HG03571 (cell line): ENCODE measurements at regions not wholly inside any gene's neighbourhood (a gene's known extent, or its start where the extent isn't known, plus 50 kb on each side); places are given as distances from the start of the nearest gene placed in this dataset.

Experiments
- ATAC-seq: cut with Tn5 transposase; IDR thresholded peaks from one replicate; pipeline ENCODE4 v1.9.1; 2021; ENCODE audit not compliant: unreplicated experiment

DNA sequence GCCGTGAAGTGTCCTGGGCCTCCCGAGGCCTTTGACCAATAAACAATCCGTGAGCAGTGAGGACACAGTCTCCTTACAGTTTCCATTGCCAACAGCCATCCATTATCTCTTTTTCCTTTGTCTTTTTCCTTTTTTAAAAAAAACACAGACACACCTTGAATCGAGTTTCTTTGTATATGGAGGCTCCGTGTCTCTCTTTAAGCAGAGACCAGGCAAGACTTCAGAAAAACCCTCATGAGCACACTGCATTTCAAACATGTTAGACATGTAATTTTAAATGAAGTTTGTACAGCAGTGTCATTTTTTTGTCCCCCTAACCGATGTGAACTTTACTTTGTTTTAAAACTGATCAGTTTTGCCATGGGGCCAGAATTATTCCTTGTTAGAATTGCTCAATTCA is 111.1 kb downstream of the SPTSSA start:
- no peak for ATAC-seq

DNA sequence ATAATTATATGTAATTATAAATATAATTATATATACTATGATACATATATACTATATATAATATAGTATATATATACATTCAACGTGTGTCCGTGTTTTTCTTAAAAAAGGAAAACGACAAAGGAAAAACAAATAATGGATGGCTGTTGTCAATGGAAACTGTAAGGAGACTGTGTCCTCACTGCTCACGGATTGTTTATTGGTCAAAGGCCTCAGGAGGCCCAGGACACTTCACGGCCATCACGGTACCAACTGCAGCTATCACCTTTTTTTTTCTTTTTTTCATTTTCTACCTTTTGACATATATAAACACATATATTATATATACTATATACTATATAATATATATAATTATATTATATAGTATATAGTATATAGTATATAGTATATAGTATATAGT is 113.4 kb downstream of the SPTSSA start:
- no peak for ATAC-seq

DNA sequence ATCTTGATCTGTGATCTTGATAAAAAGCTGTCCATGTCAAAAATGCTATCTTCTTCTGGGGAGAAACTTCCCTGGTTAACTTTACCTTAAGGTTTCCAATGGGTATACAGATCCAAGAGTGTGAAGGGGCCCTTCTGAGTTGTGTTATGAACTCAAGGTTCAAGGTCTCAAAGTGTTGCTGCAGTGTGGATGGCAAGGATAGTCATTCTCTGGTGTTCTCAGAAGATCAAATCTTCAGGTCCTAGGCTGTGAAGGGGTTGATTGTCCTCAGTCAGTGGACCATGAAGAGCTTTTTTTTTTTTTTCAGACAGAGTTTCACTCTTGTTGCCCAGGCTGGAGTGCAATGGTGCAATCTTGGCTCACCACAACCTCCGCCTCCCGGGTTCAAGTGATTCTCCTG is 114.4 kb downstream of the SPTSSA start:
- no peak for ATAC-seq

DNA sequence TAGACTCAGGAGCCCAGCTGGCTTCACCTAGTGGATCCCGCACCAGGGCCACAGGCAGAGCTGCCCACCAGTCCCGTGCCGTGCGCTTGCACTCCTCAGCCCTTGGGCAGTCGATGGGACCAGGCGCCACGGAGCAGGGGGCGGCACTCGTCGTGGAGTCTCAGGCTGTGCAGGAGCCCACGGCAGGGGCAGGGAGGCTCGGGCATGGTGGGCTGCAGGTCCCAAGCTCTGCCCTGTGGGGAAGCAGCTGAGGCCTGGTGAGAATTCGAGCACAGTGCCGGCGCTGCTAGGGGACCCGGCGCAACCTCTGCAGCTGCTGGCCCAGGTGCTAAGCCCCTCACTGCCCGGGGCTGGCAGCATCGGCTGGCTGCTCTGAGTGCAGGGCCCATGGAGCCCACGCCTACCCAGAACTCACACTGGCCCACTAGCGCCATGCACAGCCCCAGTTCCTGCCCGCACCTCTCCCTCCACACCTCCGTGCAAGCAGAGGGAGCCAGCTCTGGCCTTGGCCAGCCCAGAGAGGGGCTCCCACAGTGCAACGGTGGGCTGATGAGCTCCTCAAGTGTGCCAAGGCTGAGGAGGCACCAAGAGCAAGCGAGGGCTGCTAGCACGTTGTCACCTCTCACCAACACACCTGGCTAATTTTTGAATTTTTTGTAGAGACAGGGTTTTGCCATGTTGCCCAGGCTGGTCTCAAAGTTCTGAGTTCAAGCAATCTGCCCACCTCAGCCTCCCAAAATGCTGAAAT is 116.1 kb downstream of the SPTSSA start:
- no peak for ATAC-seq

DNA sequence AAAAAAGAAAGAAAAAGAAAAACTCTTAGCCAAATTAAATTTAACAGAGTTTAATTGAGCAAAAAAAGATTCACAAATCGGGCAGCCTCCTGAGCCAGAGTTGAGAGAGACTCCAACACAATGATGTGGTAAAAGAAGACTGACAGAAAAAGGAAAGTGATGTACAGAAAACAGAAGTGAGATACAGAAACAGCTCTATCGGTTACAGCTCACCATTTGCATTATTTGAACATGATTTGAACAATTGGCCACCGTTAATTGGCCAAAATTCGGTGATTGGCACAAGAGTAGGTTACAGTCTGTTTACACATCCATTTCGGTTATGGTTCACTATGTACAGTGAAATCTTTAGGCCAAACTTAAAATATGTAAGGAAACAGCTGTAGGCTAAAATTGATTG is 117.7 kb downstream of the SPTSSA start:
- ATAC-seq: no peak

DNA sequence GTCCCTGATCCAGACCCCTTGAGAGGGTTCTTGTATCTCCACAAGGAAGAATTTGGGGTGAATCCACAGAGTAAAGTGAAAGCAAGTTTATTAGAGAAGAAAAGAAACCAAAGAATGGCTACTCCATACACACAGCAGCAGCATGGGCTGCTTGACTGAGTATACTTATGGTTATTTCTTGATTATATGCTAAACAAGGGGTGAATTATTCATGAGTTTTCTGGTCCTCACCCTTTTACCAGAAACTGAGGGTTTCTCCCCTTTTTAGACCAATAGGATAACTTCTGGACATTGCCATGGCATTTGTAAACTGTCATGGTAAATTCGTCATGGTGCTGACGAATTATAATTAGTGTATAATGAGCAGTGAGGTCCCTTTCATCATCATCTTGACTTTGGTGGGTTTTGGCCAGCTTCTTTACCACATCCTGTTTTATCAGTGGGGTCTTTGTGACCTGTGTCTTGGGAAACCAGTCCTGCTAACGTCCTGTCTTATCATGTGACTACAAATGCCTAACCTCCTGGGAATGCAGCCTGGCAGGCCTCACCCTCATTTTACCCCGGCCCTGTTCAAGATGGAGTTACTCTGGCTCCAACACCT is 121.9 kb downstream of the SPTSSA start:
- no peak for ATAC-seq

DNA sequence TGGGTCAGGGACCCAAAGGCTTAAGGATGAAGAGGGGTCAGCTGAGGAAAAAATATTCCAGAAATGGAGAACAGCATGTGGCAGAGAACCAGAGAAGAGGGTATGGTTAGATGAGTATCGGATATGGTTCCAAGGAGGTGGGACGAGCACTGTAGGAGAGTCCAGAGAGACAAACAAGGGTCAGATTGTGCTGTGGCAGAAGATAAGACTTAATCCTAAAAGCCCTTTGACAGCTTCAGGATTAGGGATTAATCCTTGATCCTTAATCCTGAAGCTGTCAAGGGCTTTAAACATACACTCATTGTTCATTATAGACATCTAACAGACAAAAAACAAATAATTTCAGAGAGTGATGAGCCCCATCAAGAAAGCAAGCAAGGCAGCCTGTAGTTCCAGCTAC is 124.0 kb downstream of the SPTSSA start:
- no peak for ATAC-seq

DNA sequence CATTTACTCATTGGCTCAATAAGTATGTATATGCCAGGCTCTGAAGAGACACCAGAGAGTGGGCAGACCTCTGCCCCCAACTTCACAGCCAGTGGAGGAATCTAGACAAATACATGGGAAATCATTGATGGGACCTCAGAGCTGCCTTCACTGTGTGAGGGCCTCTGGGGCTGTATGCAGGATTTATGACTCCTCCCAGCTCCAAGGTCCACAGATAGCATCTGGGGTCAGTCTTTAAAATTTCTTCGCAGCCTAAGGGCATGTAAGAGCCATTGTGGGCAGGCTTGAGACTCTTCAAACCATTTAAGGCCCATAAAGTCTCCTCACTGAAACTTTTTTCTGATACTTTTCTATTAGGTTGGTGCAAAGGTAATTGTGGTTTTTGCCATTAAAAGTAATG is 125.5 kb downstream of the SPTSSA start:
- ATAC-seq: no peak

DNA sequence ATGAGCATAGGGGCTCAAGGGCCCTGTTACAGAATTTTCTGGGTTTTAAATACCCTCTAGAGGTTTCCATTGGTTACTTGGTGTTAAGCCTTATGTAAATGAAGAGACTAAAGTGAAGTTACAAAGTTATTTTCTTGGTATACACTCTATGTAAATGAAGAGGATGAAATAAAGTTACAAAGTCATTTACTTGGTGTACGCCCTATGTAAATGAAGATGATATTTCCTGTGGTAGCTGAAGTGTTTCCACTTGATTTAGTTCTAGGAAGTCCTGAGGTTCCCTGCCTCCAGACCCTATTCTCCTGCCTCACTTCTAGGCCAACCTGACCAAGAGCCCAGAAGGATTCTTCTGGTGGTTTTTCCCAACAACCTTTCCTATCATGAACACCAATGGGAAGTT is 126.1 kb downstream of the SPTSSA start:
- no peak for ATAC-seq

DNA sequence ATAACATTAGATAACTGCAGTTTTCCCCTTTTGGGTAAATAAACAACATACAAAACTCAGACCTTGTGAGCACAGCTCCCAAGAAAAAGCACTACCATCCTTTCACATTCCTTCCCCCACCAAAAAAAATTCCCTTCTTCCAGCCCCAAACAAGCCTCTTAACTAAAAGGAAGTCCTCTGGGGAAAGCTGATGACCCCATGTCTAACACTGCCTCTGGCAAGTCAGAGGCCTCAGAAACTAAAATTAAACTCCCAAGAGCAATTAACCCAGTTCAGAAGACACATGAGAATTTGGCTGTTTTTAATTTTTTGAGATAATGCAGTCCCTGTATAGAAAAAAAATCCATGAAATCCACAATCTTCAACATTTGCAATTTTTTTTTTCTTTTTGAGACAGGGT is 127.7 kb downstream of the SPTSSA start:
- ATAC-seq: no peak

DNA sequence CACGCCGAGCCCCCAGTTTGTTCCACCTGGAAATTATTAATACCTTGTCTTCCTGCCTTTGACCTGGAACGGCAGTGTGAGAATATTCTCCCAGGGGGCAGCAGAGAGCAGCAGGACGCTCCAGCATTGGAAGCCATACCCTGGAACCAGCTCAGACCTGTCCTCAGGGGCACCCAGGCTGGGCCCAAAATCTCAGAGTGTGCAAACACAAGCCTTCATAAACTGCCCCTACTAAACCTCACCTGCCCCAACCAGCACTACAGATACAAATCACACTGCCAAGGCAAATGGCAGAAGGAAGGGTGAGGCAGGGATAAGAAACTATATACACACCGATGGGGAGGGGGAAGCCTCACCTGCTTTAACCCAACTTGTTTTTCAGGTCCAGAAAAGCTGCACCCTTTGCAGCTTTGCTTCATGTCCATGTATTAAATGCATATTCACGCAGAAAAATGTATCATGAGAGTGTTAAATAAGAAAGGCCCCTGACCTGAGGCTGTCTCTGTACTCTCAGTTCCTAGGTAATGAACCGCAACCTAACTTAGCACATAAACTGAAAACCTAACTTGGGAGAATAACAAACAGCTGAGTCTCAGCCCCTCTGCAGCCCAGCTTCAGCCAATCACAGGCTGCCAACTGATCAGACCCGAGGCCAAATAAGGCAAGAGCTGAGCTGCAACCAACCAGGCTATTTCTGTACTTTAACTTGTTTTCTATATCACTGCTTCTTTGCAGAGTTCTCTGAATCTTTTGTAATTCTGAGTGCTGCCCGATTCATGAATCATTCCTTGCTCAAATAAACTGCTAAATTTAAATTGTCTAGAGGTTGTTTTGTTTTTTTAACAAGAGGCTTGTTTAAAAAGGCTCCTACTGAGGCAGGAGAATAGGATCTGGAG is 130.1 kb downstream of the SPTSSA start:
- ATAC-seq: peak; percentile 84

DNA sequence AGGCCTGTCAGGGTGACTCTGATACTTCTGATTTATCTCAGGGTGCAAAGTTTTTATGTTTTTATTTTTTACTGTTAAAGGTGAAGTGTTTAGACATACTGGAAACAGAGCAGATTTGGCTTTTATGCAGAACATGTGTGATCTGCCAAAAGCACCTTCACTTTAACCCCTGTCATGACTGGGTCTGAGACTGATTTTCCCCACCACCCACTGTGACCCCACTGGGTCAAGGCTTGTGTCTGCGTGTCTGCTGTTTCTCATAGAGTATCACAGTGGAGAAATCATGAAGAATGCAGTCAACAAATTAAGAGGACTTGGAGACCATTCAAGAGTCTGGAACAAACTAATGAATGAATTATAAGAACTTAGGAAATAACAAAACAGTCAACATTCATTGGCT is 131.2 kb downstream of the SPTSSA start:
- ATAC-seq: no peak

DNA sequence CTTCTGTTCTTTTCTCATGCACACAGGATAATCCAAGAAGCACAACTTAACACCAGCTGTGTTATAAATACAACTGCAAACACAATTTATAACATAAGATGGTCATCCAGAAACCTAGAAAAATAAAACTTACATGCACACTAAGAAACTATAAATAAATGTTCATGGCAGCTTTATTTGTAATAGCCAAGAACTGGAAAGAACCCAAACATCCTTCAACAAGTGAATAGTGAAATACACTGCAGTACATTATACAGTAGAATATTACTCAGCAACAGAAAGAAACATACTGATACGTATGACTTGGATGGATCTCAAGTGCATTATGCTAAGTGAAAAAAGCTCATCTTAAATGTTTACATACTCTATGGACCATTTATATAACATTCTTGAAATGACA is 132.7 kb downstream of the SPTSSA start:
- ATAC-seq: no peak

DNA sequence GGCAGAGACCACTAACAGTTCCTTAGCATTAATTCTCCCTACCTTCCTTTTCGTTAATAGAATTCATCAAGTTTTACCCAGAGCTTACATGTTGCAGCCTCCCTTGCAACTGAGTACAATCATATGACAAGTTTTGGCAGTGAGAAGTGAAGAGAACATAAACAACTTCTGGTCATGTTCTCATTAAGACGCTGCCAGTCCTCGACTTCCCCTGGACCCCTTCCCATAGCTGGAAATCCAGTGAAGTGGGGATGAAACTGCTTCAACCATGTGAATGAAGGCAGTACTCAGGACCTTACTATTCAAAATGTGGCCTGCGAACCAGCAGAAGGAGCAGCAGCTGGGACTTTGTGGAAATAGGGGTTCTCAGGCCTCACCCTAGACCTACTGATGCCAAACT is 133.9 kb downstream of the SPTSSA start:
- ATAC-seq: no peak

DNA sequence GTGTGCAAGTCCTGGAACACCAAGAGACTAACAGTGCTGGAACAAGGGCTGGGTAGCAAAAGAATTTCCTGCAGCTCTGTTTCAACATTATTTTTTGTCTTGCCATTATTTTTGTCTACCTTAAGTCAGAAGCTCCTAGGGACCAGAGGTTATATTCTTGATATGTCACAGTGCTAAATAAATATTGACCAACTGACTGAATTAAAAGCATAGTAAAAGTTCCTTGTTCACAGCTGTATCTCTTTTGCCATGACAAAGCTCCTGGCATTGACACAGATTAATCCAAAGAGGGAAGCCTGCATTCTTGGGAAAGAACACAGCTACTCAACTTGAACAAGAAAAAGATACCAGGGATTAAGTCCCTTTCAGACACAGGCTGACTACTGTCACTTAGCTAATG is 136.5 kb downstream of the SPTSSA start:
- ATAC-seq: no peak

DNA sequence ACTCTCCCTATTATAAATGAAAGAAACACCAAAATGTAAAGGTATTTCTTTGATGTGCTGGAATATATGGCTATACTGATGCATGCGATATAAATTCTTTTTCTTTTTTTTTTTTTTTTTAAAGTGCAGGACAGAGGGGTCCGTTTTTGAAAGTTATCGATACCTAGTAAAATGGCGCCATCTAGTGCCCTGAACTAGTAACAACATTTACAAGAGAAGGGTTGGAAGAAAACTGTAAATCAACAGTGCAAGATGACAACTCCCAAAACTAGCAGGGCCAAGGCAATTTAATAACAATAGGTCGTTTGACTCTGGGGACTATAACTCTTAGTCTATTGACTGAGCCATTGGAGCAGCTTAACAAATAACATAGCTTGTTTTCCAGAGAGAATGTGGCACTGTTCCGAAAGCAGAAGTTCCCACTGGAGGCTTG is 137.7 kb downstream of the SPTSSA start:
- ATAC-seq: no peak

DNA sequence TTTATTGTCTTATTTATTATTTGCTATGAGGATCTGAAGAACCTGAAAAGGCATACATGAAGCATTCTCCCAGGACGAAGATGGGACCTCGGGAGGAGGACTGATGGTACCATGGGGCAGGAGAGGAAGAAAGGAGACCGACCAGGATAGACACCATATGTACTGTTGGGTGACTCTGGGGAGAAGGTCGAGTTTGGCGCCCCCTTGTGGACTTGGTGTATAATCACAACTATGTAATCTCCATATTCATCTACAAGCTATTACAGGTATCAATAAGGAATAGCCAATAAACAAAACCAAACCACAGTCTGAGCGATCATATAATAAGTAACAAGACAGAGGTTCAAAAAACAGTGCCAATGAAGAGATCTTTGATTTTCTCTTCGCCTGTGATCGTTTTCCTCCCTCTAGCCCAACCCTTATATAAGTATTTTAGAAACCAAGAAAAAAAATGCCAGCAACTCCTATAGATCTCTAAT is 139.1 kb downstream of the SPTSSA start:
- ATAC-seq: peak; percentile 58

DNA sequence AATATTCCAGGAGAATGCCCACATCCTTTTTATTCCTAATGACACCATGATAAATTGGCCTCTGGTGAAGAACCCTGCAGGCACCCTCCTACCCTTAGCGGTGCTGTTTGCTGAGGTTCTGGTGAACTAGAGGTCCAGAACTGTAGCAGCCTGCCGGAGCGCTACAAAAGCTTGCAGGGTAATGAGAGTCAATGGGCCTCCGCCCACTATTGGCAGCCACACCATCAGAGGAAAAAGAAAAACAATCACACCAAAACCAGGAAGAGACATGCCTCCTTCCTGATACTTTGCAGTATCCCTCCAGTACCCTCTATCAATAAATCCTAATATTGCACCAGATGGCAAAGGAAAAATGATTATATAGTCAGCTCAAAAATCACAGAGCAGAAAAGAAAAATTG is 142.9 kb downstream of the SPTSSA start:
- ATAC-seq: no peak

DNA sequence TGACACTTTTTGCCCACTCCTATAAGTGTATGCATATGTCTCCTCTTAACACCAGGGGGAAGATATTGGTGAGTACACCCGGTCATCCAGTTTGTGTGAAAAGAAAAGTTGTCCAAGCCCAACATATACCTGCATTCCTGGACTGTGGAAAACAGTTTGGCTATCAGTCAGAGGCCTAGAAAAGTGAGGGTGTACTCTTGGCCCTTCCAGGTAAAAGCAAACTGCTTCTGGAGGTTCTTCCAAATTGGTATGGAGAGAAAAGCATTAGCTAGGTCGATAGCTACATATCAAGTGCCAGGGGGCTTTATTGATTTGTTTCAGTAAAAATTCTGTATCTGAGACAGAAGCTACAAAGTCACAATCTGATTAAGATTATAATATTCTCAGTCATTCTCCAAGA is 144.0 kb downstream of the SPTSSA start:
- no peak for ATAC-seq

DNA sequence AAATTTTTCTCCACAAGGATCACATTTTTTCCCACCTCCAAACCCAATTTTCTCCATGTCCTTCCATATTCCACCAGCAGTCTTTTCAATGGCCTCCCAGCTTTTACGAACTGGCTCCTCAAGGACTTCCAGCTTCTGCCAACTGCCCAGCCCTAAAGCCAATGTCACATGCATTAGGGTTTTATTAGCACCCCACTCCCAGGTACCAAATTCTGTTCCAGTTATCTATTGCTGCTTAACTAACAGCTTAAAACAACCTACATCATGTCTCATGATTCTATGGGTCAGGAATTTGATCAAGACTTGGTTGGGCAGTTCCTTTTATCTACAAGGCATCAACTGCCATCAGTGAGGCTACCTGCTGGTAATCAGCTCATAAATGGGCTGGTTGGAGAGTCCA is 151.3 kb downstream of the SPTSSA start:
- no peak for ATAC-seq

DNA sequence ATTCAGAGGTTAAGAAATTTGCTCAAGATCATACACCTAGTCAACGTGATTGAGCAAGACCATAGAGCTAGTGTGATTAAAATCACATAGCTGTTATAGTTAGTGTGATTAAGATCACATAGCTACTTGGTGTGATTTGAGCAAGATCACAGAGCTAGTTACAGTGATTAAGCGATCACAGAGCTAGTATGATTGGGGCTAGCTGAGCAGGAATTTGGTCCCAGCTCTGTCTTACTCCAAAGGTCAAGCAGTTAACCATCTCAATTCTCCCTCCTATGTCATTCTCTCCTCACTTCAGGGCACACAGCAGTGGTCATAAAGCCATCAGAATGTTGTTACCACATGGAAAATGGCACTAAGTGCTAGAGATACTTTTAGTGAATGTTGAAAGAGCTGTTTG is 158.2 kb downstream of the SPTSSA start:
- ATAC-seq: no peak

DNA sequence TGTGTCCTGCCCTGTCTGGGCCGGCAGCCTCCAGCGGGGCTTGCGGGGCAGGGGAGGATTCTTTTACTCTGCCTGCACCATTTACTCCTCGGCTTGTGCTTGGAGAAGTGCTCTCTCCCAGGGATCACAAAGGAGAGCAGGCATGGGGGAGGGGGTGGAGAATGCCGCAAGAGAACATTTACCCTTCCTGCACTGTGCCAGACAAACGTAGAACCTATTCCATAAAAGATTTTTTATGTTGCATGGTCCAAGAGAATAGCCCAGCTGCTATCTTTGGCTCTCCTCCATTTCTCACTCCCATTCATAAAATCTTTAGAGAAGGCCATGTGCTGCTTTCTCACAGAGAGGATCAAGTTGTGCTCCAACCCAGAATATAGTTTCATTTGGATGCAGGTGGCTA is 159.4 kb downstream of the SPTSSA start:
- no peak for ATAC-seq
